NAMALWA (cell line): ENCODE measurements at regions not wholly inside any gene's neighbourhood (a gene's known extent, or its start where the extent isn't known, plus 50 kb on each side); places are given as distances from the start of the nearest gene placed in this dataset.

ENCODE experiments used
- DNase-seq: peaks from one replicate; pipeline ENCODE4 v3.0.0-alpha.2; 2015; ENCODE audit warnings: low spot score

DNA sequence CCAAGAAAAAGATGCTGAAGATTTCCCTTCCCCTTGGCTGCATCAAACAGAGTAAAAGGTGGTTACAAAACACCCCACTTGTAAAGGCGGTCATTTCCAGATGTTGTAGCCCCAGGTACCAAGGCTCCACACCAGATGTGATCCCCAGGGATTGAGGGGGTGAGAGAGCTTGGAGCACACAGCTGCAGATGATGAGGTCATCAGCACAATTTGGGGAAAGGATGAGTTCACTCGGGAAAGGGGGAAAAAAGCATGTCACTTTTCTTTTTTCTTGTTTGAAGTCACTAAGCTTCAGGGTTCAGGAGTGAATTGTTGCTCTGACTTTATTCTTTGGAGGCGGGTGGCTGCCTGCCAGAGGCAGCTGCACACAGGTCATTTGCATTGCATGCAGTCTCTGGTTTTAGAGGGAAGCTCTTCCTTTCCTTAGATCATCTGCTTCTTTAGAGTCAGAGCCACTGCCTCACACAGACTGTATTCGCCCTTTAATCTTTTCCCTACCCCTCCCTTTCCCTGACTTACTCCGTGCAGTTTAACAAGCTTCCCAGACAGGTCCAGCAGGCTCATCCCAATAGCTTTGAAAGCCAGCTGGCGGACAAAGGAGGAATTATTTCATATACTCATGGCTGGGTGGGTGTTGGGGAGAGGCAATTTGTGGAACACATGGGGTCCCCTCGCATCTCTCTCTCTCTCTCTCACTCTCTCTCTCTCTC lies 409.3 kb upstream of the SLC24A2 start:
- peak; percentile 61 for DNase-seq

DNA sequence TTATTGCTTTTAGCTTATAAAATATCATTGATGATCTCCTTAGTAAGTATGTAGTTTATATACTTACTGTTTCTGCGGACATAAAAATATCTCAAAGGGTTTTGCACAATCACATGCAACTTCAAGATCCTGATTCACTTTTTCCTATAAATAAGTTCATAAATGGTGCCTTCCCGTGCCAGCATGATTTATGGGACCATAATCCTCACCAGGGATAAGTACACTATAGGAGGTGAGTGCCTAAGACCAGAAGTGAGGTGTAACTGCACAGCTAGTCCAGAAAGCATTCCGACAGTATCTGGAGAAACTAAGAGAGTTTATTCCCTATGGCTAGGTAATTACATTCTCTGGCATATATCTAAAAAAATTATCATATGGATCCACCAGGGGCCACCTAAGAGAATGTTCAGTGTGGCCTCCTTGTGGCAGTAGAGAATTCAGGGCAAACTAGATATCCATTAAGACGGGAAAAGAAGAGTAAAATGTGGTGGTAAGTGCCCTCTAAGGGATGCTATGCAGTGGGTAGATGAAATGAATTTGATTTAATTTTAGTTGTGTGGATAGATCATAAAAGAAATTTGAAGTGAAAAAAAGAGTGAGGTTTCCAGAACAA lies 402.5 kb upstream of the SLC24A2 start:
- DNase-seq = no peak

DNA sequence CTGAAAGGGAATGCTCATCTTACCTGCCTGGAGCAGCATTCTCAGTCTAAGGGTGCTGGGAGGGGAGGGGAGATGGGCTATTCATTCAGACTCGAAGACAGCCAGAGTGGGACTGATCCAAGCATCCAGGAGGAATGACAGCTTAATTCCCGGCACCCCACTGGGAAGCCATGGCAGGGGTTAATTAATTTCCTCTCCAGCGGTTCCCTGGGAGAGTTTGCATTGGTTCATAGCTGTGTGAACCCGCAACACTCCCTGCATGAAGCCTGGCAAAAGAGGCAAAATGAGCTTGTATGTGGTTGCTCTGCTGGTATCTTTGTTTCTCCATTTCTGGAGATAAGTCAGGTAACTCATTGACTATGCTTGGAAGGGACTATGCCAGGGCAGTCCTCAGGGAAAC lies 401.0 kb upstream of the SLC24A2 start:
- no peak for DNase-seq

DNA sequence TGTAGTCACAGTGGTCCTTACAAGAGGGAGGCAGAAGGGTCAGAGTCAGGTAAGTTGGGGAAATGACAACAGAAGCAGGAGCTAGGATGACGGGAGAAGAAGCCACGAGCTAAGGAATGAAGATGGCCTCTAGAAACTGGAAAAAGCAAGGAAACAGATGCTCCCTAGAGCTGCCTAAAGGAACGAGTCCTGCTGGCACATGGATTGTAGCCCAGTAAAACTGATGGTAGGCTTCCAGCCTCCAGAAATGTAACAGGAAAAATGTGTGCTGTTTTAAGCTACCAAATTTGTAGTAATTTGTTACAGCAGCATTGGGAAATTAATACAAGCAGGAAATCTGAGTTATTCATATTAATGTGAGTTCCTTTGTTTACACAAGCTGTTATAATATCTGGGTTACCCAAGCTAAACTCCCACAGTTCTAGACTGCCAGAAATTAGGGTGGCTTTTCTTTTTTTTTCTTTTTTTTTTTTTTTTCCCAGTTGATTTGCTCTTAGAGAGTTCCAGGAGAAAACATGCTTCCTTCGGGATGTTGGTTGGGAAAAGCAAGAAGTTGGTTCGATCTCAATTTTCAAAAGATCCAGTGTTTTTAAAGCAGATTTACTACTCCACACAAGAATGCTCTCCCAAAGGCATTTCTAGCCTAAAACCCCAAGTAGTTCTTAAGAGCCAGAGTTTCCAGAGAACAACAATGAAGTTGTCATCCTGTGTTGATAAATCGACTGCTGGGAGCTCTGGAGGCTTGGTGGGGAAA lies 400.0 kb upstream of the SLC24A2 start:
- no peak for DNase-seq

DNA sequence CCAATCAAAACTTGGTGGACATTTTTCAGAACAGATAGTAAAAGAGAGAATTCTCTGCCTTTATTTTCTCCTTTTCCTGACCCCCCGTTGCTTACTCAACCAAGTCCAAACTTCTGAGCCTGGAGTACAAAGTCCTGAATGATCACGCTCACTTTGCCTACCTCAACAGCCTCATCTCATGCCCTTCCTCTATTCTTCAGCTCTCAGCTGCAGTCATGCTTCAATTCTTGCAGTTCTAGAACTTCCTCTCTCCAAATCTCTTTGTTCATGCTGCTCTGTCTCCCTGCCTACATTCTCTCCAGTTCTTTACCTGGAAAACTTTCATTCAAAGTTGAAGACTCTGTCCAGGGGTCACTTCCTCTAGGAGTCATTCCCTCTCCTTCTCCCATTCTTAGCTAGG lies 398.5 kb upstream of the SLC24A2 start:
- peak; percentile 21 for DNase-seq

DNA sequence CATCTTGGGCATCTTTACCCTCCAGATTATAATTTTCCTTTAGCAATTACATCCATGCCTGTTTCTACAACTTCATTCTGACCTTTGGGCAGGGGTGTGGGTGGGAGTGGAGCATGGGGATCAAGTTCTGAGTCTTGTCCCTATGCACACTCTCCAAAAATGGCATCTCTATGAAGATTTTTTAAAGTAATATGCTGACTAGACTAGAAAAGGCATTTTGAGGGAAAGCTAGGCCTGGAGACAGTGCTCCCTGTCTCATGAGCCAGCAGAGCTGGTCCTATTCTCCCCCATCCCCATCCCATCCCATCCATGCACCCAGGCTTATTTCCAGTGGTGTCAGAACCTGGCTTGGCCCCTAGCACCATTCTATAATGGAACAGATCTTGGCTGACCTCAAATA lies 398.0 kb upstream of the SLC24A2 start:
- DNase-seq = no peak

DNA sequence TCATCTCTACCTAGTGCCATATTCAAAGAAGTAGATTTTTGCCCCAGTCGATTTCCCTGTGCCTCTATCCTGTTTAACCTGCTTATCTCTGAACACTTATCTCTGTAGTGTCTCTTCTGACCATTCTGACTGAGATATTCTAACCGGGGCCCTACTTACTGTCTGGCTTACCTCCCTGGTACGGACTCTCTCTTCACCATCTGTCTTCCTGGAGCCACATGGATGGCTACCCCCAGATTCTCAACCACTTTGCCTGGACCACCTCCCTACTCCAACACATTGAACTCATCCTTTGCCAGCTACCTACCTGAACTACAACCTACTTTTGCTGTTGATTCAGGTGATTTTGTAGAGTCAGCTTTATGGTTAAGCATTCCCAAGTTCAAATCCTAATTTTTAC lies 397.4 kb upstream of the SLC24A2 start:
- DNase-seq = no peak

DNA sequence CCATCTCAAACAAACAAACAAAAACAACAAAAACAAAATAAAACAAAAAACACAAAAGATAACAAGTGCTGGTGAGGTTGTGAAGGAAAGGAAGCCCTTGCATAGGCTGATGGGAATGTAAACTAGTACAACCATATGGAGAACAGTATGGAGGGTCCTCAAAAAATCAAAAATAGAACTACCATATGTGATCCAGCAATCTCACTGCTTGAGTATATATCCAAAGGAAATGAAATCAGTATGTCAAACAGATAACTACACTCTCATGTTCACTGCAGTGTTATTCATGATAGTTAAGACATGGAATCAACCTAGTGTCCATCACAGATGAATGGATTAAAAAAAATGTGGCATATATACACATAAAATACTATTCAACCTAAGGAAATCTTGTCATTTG lies 395.7 kb upstream of the SLC24A2 start:
- DNase-seq = no peak

DNA sequence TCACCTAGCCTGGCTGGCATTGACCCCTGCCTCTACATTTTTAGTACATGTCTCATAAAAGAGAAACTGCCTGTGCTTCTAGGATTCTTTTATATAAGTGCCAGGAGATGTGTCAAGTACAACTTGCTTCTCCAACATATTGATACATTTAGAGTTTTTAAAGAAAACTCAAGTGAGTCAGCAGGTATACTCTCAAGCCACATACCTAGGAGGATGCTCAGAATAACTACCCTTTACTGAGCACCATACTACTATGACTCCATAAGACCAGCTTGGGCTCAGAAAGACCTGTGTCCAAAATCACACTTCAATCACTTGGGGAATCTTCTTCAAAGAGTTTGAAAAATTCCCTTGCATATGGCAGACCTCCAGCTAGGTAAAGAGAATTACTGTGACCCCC lies 389.8 kb upstream of the SLC24A2 start:
- DNase-seq = no peak

DNA sequence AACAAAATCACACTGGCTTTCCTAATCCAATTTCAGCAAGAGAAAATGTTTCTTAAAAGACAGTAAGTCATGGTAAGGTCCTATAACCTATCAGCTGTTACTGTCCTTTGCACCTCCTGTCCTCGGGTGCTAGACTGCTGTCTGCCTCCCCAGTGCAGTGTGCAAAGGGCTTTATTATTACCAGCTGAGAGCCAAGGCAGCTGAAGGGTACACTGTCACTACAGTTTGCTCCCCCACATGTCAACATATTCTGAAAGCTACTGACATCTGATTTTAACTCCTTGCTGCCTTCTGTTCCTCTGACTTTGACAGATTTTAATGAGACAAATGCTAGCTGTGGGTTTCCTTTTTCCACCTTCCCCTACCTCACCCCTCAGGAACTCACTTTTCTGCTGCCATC lies 389.4 kb upstream of the SLC24A2 start:
- no peak for DNase-seq

DNA sequence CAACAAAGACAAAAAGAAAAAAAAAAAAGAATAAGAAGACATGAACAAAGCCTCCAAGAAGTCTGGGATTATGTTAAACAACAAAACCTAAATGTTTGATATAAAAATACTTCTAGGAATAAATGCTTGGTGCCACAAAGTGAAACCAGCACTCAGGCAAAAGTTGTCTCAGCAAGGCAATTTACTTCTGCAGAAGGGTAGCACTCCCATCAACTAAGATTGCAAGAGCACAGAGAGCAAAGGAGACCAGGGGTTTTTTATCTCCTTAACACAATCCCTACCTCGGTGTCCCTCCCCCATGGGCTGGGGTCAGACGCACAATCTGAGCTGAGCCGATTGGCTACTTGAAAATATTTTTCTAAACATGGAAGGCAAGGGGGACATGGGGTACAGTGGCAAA lies 381.3 kb upstream of the SLC24A2 start:
- DNase-seq = no peak

DNA sequence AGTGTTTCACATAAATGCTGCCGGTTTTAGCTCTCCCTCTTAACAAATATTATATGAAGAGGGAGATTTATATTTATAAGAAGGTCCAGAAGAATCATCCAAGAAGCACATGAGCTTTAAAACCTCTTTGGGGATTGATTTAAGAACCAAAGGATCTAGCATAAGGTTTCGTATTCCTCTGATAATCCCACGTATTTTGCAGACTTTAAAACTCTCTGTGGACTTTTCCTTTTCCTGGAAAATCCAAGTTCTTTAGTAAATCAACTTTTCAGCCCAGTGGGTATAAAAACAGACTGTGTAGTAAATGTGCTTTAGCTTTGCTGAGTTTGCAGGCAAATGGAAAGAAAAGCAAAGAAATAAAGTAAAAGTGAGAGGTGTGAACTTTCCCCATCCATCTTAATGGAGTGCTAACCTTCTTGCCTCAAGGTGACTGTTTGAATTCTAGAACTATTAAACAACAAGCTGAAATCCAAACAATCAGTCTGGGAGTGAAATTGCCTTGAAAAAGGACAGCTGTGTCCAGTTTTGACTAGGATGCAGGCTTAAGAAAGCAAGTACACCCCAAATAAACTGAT lies 363.4 kb upstream of the SLC24A2 start:
- no peak for DNase-seq

DNA sequence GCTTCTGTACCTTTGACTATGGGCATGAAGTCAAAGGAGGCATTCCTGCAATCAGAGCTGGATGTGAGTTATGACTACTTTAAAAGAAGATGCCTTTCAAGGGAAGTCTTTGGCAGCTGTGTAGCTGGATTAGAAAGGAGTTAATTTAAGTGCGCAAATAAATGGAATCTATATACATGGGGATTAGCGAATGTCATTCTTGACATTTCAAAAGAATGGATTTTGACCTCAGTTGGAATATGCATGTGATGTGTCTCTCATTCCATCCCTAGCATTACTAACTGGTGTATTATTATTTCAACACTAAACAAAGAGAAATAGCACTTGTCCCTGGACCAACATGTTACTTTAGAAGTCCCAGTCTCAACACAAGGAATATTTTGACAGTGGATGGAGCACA lies 359.6 kb upstream of the SLC24A2 start:
- no peak for DNase-seq

DNA sequence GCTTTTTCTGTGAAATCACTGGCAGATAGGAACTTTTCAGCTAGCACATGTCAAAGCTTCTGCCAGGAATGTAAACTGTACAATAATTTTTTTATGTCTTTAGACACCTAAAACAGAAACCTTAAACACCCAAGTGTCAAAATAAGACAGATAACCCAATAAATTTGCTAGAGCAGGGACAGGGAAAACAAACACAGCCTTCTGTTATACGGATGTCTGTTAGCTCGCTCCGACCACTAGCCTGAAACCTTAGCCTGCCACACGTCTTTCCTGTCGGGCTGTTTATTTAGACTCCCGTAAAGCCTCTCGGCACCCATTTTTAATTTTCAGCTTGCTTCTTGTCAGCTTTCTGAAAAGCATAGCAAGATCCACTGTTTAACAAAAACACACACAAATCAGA lies 355.4 kb upstream of the SLC24A2 start:
- no peak for DNase-seq

DNA sequence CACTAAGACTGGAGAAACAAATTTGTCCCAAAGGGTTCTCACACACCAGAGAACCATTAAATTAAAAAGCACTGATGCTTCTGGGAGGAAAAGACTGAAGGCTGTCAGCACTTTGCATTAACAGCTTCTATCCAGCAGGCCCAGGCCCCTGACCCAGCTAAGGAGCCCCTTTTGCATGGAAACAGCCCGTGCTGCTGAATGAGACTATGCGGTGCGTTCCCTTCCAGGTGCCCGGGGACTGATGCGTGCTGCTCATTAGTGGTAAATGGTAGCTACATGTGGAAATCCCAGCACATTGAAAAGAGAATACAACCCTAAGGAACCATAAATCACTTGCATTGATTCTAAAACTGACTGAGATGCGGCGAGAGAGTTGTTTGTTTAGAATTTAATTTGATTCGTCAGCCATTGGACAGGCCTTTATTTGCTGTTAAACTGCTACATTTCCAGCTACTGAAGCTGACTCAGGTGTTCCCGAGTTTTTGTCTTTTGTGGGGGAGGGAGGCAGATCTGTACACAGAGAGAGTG lies 351.0 kb upstream of the SLC24A2 start:
- no peak for DNase-seq

DNA sequence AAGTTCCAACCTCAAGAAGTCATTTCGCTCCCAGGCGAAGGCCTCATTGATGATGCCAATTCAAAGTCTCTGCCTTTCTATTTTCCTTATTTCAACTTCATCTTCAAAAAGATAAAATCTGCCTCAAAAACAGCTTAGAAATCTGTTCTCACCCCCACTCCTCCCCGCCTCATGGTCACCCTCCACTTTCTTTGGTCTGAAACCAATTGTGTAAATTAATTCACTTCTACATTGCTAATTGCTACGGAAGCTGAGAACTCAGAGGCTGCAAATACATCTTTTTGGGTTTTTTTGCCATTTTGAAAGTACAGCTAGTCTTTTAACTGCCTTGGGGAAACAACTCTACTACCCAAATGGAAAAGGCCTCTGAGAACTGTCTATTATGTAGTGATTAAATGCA lies 350.0 kb upstream of the SLC24A2 start:
- no peak for DNase-seq

DNA sequence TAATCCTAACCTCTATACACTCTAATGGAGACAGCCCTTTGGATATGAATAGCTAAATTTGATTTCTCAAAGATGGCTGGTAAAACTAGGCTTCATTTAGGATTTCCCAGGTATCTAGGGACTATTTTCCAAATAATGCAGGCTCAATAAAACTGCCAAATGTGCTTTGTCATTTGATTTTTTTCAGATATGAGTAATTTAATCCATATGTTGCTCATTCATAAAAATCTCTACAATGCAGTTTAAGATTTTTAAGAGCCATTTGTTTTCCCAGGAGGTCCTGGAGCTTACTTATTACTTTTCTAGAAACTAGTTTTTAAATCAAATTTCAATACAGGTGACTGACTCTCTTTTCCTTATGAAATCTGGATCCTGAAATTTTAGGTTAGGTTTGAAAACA lies 349.3 kb upstream of the SLC24A2 start:
- DNase-seq = no peak

DNA sequence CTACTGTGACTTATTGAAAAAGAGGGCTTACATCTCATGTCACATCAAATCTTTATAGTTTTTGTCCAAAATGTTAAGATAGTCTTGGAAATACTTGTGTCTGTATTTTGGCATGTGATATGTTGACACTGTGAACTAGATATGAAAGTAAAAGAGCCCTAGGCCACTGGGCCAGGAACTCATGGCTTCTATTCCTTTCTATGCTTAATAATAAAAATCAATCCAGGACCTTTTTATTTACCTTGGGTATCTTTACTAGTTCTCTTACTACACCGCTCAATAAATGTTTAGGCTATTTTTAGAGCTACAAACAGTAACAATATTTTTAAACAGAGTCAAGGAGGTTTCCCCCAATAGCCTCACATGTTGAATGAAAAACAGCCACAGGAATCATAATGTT lies 348.6 kb upstream of the SLC24A2 start:
- DNase-seq = no peak

DNA sequence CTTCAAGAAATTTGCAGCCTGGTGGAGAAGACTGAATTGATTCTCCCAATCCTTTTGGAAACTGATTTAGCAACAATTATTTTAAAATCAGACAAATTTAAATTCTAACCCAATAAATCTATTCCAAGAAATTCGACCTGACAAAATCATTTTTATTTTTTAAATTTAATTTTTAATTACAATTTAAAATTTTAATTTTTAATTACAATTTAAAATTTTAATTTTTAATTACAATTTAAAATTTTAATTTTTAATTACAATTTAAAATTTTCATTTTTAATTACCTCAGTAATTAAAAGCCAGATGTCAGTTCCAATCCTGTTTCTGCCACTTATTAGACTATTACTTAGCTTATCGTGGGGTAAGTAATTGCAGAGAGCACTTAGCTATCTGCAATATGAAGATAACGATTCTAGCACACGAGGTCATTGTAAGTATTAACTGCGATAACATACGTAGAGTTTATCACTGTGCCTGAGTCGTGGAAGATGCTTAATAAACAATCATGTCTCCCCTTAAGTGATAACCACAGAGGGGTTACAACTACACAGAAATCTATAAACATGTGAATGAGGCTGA lies 346.4 kb upstream of the SLC24A2 start:
- DNase-seq = no peak

DNA sequence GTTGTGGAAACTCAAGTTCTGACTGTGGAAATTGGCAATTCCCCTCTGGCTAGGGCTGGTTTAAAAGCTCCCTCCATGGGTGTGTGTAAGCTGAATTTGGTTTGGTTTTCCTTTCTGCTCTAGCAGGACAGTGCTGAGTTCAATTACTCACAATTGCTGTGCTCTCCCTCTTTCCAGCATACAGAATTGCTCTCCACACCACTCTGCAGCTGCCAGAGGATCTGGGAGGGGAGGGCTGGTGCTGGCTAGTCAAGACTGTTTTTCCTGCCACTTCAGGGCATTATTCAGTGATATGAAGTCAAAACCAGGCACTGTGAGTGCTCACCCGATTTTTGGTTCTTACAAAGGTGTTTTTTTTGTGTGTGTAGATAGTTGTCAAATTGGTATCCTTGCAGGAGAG lies 336.9 kb upstream of the SLC24A2 start:
- no peak for DNase-seq

DNA sequence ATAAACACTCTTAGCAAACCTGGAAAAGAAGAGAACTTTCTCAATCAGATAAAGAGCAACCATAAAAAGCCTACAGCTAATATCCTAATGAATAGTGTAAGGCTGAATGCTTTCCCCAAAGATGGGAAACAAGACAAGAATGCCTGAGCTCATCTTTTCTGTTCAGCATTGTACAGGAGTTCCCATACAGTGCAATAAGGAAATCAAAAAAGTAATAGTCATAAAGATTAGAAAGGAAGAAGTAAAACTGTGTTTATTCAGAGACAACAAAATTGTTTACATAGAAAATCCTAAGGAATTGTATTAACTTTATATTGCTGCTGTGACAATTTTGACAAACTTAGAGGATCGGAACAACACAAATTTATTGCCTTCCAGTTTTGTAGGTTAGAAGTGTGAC lies 330.7 kb upstream of the SLC24A2 start:
- no peak for DNase-seq

DNA sequence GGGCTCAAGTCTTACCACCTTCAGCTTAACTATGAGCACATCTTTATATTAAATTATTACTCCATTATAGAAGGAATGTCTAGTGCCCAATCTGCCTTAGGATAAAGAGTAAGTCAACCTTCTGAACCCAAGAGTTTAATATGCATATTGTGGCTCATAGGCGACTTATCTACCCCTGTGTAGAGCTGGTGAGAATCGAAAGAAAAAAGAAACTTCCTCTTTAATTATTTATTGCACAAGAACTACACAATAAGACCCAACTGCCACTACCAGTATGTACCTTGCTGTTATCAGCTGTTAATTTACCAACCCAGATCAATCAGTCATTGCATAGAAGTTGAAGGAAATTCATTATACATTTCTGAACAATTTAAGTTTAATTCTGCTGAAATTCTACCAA lies 329.1 kb upstream of the SLC24A2 start:
- DNase-seq = no peak

DNA sequence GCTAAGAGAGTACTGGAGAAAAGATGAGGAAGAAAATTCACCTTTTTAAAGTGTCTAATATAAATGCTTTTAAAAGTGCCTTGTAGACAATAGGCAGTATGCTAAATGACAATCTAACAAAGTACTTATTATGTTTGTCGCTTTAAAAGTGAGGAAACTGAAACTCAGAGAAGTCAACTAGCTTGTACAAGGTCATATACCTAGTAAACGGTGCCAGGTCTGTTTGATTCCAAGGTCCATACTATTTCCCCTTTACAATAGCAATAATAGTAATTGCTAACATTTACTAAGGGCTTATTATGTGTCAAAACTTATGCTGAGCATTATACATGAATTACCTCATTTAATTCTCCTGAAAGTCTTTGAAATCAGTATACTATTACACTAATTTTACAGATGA lies 328.6 kb upstream of the SLC24A2 start:
- no peak for DNase-seq
